HUES6 (cell line): ENCODE measurements at regions not wholly inside any gene's neighbourhood (a gene's known extent, or its start where the extent isn't known, plus 50 kb on each side); places are given as distances from the start of the nearest gene placed in this dataset.
"Not testable (repeated sequence)": the region's sequence is repeated elsewhere in the genome, so short reads cannot be mapped to it uniquely, and the experiment has no call there.

Experiments used
- H3K27ac ChIP-seq: 2 replicates; pipeline ENCODE4 v1.7.0; 2013; ENCODE audit warnings: low read depth, mild to moderate bottlenecking, low read length, inconsistent platforms
- H3K27me3 ChIP-seq: 2 replicates; pipeline ENCODE4 v1.6.1; 2013; ENCODE audit warnings: low read length; ENCODE audit not compliant: control insufficient read depth, insufficient read depth
- H3K36me3 ChIP-seq: 2 replicates; pipeline ENCODE4 v1.6.1; 2013; ENCODE audit warnings: low read length; ENCODE audit not compliant: control insufficient read depth, insufficient read depth
- H3K4me1 ChIP-seq: 2 replicates; pipeline ENCODE4 v1.6.1; 2013; ENCODE audit warnings: low read length; ENCODE audit not compliant: control insufficient read depth, insufficient read depth
- H3K4me3 ChIP-seq: 2 replicates; pipeline ENCODE4 v1.5.1; 2013; ENCODE audit warnings: low read depth, low read length
- H3K9ac ChIP-seq: one replicate; pipeline ENCODE4 v1.6.1; 2013; ENCODE audit warnings: mild to moderate bottlenecking, low read length
- H3K9me3 ChIP-seq: 2 replicates; pipeline ENCODE4 v1.6.1; 2013; ENCODE audit warnings: low read depth, low read length; ENCODE audit not compliant: control insufficient read depth, insufficient read depth

GRCh38 chr4:126182336-126182735 is 867.6 kb downstream of the FAT4 start:
- Histone ChIP-seq H3K27ac (no peak overlapping the region), H3K9ac (no peak overlapping the region), H3K36me3 (no peaks in the 10 kb centered on the region), H3K4me3 (no peak overlapping the region), H3K9me3 (no peaks in the 10 kb centered on the region), H3K27me3 (no peaks in the 10 kb centered on the region), H3K4me1 (peaks cover 11% of the 10 kb centered on the region)

DNA sequence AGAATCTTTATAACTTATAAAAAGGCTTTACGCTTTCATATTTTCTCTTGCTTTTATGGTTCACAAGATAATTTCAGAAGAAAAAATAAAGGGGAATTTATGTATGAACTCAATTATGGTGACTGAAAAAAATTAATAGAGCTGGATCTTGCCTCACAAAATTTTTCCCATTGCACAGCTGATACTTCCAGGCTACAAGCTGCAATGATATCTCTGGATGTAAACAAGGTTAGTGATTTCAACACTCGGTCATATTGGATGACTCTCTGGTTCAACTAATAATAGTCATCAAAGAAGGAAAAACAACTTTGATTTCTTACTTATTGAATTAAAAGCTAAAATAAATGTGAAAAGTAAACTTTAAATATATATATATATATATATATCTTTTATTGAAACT is 868.0 kb downstream of the FAT4 start:
- Histone ChIP-seq H3K27me3 (no peaks in the 10 kb centered on the region), H3K4me1 (peaks cover 11% of the 10 kb centered on the region), H3K9me3 (no peaks in the 10 kb centered on the region), H3K9ac (no peak overlapping the region), H3K4me3 (no peak overlapping the region), H3K36me3 (no peaks in the 10 kb centered on the region), H3K27ac (no peak overlapping the region)

DNA sequence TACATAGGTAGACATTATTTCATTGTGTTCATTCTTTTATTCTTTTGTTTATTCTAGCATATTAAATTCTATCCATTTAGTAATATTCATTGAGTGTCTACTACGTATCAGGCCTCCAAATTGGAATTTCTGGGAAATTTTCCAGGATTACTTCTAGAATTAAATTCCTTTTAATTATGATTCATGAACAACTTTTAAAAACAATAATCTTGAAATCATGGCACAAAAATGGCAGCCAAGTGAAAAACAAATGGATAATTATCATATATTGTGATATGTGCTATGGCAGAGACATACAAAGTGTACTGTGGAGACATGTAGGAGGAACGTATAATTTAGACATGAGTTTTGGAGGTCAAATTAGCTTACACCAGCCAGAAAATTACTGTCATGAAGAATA is 868.5 kb downstream of the FAT4 start:
- Histone ChIP-seq H3K9me3 (no peaks in the 10 kb centered on the region), H3K27ac (no peak overlapping the region), H3K27me3 (no peaks in the 10 kb centered on the region), H3K36me3 (no peaks in the 10 kb centered on the region), H3K9ac (no peak overlapping the region), H3K4me1 (peaks cover 11% of the 10 kb centered on the region), H3K4me3 (no peak overlapping the region)

GRCh38 chr4:126191536-126191935 is 876.8 kb downstream of the FAT4 start:
- Histone ChIP-seq H3K27ac (no peak overlapping the region), H3K27me3 (no peaks in the 10 kb centered on the region), H3K4me1 (no peaks in the 10 kb centered on the region), H3K9ac (no peak overlapping the region), H3K9me3 (no peaks in the 10 kb centered on the region), H3K4me3 (no peak overlapping the region), H3K36me3 (no peaks in the 10 kb centered on the region)

DNA sequence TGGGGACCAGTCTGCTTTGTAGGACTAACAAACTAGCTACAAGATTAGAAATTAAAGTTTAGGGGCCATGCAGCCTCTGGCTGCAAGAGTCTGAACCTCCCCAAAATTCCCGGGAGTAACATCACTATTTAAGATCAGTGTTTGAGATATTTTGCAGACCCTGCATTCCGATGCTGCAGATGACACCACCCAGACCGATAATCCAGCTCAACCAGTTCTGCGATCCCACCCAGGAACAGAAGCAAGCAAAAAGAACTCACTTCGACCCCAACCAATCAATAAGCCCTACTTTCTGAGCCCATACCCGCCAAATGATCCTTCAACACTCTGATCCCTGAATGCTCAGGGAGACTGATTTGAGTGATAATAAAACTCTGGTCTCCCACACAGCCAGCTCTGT is 877.8 kb downstream of the FAT4 start:
- no peaks in the 10 kb centered on the region for H3K27me3 ChIP-seq
- no peak overlapping the region for H3K27ac ChIP-seq
- H3K4me3 ChIP-seq = no peak overlapping the region
- H3K4me1 ChIP-seq = no peaks in the 10 kb centered on the region
- H3K9ac ChIP-seq = no peak overlapping the region
- H3K36me3 ChIP-seq = no peaks in the 10 kb centered on the region
- H3K9me3 ChIP-seq = no peaks in the 10 kb centered on the region

- not testable (repeated sequence) for H3K9ac ChIP-seq, H3K4me3 ChIP-seq, H3K27me3 ChIP-seq, H3K9me3 ChIP-seq, H3K27ac ChIP-seq, H3K4me1 ChIP-seq, H3K36me3 ChIP-seq
These were observed 886.7 kb downstream of the FAT4 start for GRCh38 chr4:126201251-126202138.

GRCh38 chr4:126202226-126202625 is 887.5 kb downstream of the FAT4 start:
- Histone ChIP-seq H3K27me3 (no peaks in the 10 kb centered on the region), H3K36me3 (no peaks in the 10 kb centered on the region), H3K4me3 (no peak overlapping the region), H3K27ac (no peak overlapping the region), H3K9me3 (peaks cover 4% of the 10 kb centered on the region; the same call in 1 of the 2 replicates), H3K4me1 (no peaks in the 10 kb centered on the region), H3K9ac (no peak overlapping the region)

GRCh38 chr4:126207910-126208309 is 893.2 kb downstream of the FAT4 start:
- no peaks in the 10 kb centered on the region for H3K27me3 ChIP-seq
- H3K9me3 ChIP-seq = 0 out of 2 replicates have a peak, but pooled peaks cover 2% of the 10 kb centered on the region
- no peak overlapping the region for H3K9ac ChIP-seq
- no peaks in the 10 kb centered on the region for H3K36me3 ChIP-seq
- H3K4me3 ChIP-seq = no peak overlapping the region
- no peaks in the 10 kb centered on the region for H3K4me1 ChIP-seq
- H3K27ac ChIP-seq = no peak overlapping the region

GRCh38 chr4:126209147-126209546 is 894.4 kb downstream of the FAT4 start:
- no peaks in the 10 kb centered on the region for H3K9me3 ChIP-seq
- no peaks in the 10 kb centered on the region for H3K36me3 ChIP-seq
- H3K4me3 ChIP-seq = no peak overlapping the region
- no peak overlapping the region for H3K27ac ChIP-seq
- H3K9ac ChIP-seq = no peak overlapping the region
- no peaks in the 10 kb centered on the region for H3K4me1 ChIP-seq
- no peaks in the 10 kb centered on the region for H3K27me3 ChIP-seq

DNA sequence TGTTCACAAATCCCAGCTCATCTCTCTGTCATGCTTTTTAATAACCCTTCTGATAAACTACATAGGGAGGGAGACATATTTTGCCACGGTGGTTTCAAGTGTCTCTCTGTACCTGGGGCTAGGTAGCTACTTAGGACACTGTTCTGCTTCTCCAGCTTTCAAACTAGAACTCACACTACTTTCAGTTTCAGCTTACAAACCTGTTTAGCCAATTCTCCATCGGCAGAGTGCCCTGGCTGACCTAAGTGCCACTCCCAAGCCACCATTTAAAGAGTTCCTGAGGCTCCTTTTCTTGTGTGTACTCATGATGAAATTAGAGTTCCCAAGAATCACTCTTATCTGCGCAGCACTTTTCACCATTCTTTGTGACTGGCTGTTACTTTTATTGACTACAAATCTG is 899.2 kb downstream of the FAT4 start:
- Histone ChIP-seq H3K4me3 (no peak overlapping the region), H3K36me3 (no peaks in the 10 kb centered on the region), H3K27ac (no peak overlapping the region), H3K4me1 (no peaks in the 10 kb centered on the region), H3K27me3 (no peaks in the 10 kb centered on the region), H3K9ac (no peak overlapping the region), H3K9me3 (no peaks in the 10 kb centered on the region)

GRCh38 chr4:126215759-126216158 is 901.0 kb downstream of the FAT4 start:
- H3K4me1 ChIP-seq = no peaks in the 10 kb centered on the region
- no peaks in the 10 kb centered on the region for H3K36me3 ChIP-seq
- H3K9me3 ChIP-seq = no peaks in the 10 kb centered on the region
- no peak overlapping the region for H3K9ac ChIP-seq
- no peaks in the 10 kb centered on the region for H3K27me3 ChIP-seq
- H3K4me3 ChIP-seq = no peak overlapping the region
- no peak overlapping the region for H3K27ac ChIP-seq
